Stimulated activated CD4-positive, alpha-beta T cell treated with anti-CD3 and anti-CD28 coated beads, Interleukin-15, amount 100 ng/mL, for 24 hours (primary cell): ENCODE measurements at regions not wholly inside any gene's neighbourhood (a gene's known extent, or its start where the extent isn't known, plus 50 kb on each side); places are given as distances from the start of the nearest gene placed in this dataset.

Source experiments
- DNase-seq: peaks from one replicate; pipeline ENCODE4 v3.0.0-alpha.2; 2020

DNA sequence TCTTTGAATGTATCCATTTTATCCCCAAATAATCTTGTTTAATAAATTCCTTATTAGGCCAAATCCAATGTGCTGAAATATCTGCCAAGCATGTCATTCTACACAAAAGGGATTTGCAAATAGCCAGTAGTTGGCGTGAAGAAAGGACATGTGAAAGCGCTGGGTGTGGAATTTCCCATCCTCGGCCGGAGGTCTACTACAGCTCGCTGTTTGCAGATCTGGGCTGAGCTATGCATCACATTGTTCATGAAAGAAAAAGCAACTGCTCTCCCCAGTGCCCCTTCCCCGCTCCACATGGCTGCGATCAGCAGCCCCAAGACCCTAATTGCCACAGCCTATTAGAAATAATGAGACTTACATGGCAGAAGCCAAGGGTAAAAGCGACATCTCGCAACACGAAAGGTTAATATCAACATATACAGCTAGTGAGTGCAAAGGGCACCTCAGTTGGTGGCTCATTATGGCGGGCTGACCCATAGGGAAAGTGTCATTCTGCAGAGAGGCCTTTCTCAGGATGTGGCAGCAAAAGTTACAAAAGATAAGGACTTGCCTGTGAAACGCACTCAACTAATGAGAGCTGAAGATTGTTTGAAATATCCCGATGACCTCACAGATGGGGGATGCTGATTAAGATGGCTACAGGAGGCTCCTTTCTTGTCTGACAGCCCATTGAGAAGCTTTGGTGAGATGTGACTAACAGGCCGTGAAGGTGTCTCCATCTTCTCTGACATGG, 126.9 kb upstream of the CYP1B1 start:
- no peak for DNase-seq

DNA sequence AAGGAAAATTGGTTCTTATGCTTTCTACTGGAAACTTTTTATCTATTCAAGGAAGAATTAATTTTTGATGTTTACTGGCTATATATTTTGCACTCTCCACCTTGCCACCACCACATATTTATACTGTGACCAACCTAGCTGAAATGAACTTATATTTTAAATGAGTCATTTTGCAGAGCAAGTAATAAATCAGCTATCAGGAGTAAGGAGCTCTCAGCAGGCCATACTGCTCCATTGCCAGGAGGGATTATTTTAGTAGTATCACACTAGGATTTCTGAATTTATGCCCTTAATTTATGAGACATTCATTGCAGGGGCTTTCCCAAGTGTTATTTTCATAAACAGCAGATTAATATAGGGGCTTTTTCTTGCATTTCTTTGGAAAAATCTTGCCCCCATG, 125.8 kb upstream of the CYP1B1 start:
- no peak for DNase-seq

DNA sequence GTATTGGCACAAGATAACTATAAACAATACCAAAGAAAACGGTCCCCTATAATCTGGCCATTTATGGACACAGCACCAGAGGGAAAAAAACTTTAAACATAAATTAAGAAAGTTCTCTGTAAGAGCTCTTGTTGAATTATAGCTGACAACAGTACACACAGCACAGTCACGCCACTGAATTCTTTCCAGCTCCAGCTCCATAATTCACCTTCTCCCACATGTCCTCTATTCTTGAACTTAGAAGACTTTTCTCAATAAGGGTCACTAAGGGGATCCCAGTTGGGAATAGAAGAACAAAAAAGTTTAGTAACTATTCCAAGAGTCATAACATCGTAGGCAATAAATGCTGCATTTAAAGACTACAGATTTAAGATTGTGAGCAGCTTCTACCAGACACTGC, 124.6 kb upstream of the CYP1B1 start:
- DNase-seq, result no peak

DNA sequence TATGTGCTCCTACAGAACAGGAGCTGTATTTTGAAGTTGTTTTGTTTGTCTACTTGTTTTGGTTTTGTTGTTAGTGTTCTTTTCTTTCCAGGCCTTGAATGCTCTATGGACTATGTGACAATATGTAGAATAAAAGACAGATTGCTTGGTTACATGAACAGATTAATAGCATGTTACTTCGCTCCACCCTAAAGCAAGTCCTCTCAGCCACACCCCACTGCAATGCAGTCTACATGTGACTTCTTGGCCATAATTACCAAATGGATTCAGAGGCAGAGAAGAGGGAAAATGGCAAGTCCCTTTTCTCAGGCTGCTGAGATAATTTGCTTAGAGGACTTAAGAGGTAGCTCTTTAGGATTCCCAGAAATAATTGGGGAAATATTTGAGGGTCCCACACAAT, 123.2 kb upstream of the CYP1B1 start:
- no peak for DNase-seq

DNA sequence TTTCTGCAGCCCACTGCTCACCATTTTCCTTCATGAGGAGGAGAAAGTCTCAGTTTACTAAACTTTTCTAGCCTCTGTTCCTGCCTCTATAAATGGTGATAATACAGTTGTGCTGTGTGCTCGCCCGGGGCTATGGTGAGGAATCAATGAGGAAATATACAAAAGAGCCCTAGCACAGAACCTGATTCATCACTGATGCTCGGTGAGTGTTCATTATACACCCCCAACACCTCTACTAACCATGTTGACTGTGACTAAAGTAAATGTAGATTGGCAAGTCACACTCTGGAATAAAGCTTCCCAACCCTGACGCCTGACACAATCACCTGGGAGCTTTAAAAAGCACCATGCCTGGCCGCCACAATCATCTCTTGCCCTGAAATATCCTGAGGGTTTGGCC, 118.8 kb upstream of the CYP1B1 start:
- DNase-seq, result no peak

DNA sequence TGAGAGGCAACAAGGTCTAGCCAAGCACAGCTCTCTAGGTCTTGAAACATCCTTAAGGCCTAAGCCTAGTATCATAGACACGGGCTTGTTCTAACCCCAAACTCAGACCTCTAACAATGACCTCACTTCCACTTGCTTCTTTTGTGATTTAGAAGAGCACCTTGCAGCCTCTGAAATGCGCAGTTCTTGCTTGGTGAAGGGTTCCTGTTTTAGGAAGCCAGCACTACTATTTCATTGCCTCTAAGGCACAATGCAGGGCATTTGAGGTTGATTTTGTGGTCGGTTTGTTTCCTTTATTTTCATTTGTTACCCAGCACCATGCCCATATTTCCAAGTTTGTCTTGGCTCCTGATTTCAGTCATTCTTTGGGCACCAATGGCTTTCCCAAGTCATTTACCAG, 117.0 kb upstream of the CYP1B1 start:
- DNase-seq, result no peak

DNA sequence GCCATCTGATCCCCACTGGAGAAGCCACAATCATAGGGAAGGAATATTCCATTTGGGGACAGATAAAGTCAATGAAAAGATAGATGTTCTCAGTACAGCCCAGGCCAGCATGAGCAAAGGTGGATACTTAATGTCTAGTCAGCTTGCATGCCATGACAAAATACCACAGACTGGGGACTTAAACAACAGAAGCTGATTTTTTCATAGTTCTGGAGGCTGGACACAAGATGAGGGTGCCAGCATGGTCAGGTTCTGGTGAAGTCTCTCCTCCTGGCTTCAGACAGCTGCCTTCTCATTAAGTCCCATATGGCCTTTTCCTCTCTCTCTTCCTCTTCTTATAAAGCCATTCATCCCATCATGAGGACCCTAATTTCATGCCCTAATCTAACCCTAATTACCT, 116.1 kb upstream of the CYP1B1 start:
- no peak for DNase-seq

DNA sequence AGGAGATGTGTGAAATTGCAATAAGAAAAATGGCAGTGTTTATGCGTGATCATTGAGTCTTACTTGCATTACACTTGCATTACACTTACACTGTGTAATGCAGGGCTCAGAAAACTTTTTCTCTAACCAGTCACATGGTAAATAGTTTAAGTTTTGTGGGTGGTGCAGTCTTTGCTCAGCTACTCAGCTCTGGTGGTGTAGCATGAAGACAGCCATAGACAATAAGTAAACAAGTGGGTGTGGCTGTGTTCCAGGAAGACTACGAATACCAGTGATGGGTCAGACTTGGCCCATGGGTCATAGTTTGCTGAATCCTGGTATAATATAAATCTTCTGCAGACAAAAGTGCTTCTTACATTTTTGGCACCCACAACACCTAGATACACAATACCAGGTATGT, 115.6 kb upstream of the CYP1B1 start:
- no peak for DNase-seq

DNA sequence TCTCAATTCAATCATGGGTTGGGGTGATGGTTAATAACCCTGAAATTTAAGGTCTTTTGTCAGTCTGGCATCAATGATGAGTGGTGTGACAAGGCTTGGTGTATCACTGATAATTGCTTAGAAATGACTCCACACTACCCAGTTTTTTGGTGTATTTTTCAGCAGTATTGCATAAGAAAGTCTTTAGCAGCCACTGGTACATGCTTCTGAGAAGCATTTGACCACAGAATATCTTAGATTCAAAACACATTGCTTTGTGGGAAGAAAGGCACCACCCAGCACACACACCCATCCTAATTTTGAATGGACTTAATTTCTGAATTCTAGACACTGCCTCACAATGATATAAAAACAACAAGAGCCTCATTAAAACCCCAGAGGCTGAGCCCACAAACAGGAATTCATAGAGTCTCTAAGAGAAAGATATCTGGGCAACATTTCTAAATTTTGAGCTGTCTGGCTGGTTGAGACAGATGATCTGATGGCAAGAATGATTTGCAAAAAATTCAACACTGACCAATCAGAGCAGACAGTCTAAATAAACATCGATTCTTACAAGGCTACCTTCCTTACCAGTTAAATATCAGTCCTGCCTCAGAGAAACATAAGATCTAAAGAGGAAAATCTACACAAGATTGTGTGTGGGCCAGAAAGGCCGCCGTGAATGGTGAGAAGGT, 114.7 kb upstream of the CYP1B1 start:
- no peak for DNase-seq

DNA sequence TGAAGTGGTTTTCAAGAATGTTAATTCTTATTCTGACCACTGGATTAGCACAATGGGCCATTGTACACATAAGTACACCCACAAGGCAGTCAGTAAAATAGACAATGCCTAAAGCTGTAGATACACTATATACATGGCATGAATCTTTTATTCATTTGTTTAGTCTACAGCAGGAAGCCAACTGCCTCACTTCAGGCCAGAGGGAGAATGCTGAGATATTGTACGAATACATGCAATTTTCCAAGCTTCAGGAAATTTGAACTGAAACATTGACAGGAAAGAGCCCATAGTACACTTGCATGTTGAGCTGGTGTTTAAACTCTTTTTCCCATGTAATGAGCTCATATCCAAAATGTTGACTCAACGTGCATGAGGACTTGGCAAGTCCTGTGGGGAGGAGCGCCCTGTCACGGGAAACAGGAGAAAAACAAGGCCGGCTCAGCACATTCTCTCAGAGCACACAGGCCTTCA, 111.6 kb upstream of the CYP1B1 start:
- DNase-seq, result no peak

DNA sequence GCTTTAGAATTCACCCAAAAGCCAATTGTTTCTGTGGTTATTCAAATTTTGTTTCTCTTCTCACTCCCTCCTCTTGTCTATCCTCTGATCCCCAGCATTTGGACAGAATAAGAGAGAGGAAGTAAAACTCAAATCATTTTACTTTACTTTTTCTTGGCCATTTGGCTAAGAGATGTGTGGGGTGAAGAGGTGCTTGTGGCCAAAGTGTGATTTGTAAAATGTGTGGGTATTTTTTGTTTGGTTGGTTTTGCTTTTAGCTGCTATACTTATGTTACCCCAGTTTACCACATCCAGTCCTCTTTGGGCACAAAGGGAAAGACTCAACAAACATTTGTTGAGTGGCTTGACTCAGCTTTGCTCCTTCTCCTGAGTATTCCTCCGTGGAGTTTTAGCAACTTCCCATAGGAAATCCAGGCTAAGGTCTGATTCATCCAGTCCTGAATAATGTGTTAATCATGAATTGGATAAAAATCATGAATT, 109.1 kb upstream of the CYP1B1 start:
- DNase-seq, result no peak

DNA sequence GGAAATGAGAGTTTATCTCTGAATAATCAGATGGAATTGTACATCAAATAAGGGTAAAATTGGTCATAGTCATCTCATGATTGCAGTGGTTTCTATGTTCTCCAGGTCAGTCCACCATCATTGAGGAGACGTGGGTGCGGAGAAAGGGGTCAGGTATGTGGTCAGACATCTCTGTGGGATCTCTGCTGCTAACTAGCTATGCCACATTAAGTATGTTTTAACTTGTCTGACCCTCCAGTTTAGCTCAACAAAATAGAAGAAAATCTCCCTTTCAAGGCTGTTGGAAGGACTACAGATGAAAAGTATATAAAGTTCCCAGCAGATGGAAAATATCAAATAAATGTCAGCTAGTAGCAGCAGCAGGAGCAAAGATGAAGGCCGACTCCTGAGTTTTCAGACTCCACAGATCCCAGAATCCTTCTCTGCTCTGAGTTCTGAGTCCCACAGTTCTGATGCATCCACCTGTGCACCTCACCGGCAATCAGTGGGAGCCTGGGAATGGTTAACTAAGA, 106.6 kb upstream of the CYP1B1 start:
- no peak for DNase-seq

DNA sequence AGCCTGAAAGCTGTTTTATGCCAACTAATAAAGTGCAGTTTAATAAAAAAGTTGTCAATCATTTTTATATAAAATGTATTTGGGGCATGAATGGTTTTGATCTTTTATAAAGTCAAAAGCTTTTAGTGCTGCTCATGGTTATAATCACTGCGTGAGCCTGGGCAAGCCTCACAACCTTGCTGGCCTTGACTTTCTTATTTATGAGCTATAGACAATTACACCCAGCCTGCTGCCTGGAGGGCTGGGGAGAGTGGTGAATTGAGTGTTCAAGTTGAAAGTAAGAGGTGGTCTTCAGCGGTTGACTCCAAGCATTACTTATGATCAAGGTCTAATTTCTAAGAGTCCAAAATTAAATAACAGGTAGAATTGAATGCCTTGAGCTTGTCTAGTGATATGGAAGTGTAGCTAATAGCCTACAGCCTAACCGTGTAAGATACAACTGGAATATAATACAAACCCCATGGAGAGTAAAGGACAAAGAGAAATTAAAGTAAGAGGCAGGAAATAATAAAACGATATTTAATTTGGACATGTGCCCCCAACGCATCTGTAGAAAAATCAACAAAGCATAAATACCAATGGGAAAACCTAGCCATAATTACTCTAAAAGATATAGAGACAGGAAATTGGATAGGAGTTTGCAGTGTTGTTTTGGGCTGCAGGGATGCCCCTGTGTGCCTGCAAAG, 106.0 kb upstream of the CYP1B1 start:
- DNase-seq, result no peak

DNA sequence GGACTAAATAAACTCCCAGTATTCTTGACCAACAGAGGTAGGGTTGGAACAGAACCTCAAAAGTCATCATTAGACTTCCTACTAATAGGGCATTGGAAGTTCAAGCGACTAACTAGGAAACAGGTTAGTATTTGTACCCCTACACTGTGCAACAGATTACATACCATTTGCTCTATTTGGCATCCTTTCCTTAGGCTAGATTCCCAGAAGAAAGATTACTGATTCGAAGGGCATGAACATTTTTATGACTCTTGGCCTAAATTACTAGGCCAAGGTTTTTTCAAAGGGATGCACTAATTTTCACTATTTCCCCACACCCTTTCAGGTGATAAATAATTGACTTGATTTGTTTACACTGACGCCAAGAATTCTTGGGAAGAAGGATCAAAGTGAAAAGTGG, 104.8 kb upstream of the CYP1B1 start:
- no peak for DNase-seq

DNA sequence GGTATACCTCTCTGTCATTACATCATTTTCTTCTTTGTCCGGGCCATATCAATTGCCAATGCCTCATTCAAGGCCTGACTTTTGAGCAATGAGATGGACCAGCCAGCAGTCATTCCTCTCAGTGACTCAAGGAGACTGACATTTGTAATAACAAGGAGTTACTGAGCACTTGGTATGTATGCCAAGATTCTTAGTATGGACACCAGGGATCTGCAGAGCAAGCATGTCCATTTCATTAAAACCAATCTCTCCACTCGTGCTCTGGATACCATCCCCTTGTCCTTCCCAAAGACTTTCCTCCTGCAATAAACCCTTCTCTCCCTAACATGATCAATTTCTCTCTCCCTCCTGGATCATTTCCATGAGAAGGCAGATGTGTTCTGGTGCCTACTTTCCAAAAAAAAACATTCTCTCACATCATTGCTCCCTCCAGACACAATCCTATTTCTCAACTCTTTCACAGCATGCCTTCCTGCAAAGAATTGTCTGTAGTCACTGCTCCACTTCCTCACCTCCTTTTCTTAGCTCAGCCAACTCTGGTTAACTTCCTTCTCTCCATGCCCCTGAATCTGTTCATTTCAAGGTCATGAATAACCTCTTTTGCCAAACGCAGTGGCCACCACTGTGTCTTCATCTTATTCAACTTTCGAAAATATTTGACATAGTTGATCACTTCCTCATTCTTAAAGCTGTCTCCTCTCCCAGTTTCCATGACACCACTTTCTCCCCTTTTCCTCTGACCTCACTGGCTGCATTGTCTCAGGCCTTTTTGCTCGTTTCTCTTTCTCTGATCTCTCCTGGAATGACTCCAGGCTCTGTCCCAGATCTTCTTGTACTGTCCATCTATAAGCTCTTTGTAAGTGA, 102.8 kb upstream of the CYP1B1 start:
- no peak for DNase-seq

DNA sequence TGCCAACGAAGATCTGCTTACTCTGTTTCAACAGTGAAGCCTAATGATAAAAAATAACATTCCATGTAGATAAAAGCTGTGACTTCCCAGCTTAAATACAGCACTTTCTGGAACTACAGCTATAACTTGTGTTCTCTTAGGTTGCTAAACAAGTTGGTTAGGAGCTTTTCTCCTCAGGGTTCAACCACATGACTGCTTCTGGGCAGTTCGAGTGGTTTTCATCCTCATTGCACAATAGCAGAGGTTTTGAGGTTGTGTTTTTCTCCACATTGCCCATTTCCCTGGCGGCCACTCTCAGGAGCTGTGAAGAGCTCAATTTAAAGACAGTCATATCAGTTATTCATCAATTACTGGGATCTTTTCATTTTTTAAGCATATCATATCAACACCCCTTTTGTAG, 102.2 kb upstream of the CYP1B1 start:
- DNase-seq, result no peak

DNA sequence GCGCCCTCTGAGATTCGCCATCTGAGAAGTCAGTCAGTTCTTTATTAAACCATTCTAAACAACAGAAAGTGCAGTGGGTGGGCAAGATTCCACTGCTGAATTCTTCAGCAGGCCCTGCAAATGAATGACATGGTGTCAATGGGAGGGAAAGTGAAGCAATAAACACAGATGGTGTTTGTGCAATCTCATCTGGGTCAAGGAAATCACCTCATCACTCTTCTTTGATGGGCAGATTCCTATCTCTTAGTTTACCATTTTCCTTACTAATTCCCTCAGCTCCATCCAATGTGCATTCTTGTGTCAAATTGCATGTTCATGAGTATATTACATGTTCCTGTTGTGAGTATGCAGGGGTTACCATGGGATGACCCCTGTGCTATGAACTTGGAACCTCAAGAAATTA, 100.7 kb upstream of the CYP1B1 start:
- no peak for DNase-seq

DNA sequence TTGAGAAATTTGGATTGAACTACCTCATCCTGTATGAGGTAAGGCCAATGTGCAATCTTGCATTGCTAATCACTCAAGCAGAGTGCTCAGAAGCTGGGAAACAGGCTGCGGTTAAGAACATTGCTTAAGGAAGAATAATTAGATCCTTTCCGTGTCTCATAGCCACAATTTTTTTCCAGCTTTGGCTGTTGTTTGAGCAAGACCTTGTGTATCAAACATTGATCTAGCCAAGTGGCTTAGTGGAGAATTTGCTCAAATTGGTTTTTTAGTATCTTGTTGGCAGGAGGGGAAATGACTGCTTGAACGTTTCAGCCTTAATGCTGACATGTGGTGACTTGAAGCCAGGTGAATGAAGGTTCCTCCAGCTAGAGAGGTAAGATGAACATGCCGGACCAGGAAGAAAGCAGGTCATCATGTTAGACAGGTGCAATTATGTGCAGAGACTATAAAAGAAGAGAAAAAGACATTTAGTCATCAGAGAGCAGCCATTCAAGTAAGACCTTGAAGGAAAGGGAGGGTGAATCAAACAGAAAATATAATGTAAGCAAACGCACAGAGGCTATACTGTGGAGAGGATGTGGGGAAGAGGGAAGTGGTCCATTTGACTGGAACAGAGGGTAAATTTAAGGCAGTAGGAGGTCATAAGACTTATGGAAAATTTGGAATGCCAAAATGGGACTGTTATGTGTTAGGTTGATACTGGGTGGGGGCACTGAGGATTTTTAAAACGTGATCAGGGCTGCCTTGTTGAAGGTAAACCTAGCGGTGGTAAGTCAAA, 98.9 kb upstream of the CYP1B1 start:
- no peak for DNase-seq

DNA sequence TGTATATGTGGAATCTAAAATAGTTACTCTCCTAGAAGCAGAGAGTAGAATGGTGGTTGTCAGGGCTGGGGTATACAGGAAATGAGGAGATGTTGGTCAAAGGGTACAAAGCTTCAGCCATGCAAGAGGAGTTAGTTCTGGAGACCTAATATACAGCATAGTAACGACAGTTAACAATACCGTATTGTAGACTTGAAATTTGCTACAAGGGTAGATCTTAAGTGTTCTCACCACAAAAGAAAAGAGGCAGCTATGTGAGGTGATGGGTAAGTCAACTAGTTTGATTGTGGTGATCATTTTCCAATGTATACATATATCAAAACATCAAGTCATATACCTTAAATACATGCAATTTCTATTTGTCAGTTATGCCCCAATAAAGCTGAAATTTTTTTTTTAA, 98.2 kb upstream of the CYP1B1 start:
- no peak for DNase-seq

DNA sequence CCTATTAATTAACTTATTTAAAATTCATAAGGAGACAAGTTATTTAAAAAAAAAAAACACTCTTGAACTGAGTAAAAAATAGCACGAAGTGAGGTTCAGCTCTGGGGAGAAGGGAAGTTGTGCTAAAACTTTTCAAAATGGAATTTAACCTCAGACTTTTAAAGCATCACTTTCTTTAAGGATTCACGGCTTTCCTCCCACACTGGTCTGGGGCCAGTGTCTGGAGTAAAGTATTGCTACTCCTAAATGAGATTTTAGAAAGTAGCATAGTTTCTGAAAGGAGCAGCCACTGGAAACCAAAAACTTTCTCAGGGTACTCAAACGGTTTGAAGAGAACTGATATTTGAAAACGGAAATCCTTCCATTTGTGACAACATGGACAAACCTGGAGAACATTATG, 97.7 kb upstream of the CYP1B1 start:
- DNase-seq, result no peak

DNA sequence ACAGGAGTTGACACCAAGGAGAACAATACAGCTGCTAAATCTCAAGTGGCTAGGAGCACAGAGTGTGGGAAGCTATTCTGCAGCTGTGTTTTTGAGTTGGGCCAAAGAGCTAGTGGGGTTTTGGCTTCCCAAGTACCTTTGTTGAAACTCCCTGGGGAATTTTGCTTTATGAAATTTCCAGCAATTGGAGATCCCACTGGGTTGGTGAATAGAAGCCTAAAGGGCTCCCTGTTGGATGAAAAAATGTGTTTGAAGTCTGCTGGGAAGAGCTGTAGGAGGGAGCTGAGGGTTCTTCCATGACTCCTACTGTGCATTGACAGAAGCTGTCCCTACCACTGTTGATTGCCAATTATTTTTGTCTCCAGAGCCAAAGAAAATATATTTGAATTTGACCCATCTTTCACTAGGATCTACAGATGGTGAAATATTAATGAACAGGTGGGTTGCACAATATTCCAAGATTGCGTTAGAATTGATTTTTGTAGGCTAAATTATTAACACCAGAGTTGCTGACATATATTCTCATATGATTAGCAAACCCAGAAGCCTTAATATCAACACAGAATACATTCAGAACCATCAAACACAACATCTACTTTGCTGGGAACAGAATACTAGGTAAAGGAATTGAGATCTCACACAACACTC, 95.4 kb upstream of the CYP1B1 start:
- no peak for DNase-seq

DNA sequence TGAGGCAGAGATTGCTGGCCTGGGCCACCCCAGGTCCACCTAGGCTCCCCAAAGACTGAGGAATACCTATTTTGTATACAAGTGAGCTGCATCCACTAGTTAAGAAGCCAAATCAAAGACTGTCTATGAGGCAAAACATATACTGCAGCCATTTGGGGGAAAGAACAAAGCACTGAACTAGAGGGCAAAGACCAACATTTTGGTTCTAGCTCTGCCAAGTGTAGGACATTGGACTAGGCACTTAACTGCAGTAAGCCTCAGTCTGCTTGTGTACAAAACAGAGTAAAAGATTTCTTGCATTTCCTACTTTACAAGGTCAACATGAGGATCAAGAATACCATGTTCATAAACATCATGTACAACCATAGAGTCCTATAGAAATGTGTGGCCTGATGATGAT, 94.8 kb upstream of the CYP1B1 start:
- no peak for DNase-seq
